ENCODE measurements at regions not wholly inside any gene's neighbourhood (a gene's known extent, or its start where the extent isn't known, plus 50 kb on each side); places are given as distances from the start of the nearest gene placed in this dataset.

GRCh38 chr15:53847745-53848144 lies 88.3 kb upstream of the WDR72 start:
- no peaks in the 10 kb centered on the region for H3K27me3 ChIP-seq
- H3K36me3 ChIP-seq, result no peaks in the 10 kb centered on the region
- intact Hi-C loops (cut with DNase I), result no loop called here
- no peak overlapping the region for H3K4me3 ChIP-seq
- no peaks in the 10 kb centered on the region for H3K9me3 ChIP-seq
- no peak overlapping the region for H3K27ac ChIP-seq
- no peak for TF ChIP-seq CTCF (IDR thresholded peaks at IDR 0.05)
- no peak for TF ChIP-seq EP300 (IDR thresholded peaks at IDR 0.05)
- TF ChIP-seq POLR2A (IDR thresholded peaks at IDR 0.05), result no peak
- no peak for DNase-seq
- 73 to 96% (median 96%) methylated on average over 2 of the region's 2 CpGs for WGBS, 3 donors
- no peaks in the 10 kb centered on the region for H3K4me1 ChIP-seq (ENCODE audit: insufficient read depth)

- Histone ChIP-seq H3K36me3 (no peaks in the 10 kb centered on the region), H3K4me3 (no peak overlapping the region), H3K27me3 (no peaks in the 10 kb centered on the region), H3K9me3 (no peaks in the 10 kb centered on the region), H3K4me1 (ENCODE audit: insufficient read depth) (no peaks in the 10 kb centered on the region), H3K27ac (no peak overlapping the region)
- 72 to 79% (median 74%) methylated on average over 2 of the region's 2 CpGs for WGBS, 3 donors
- no peak for DNase-seq
- TF ChIP-seq EP300 (IDR thresholded peaks at IDR 0.05), result no peak
- TF ChIP-seq POLR2A (IDR thresholded peaks at IDR 0.05), result no peak
- TF ChIP-seq CTCF (IDR thresholded peaks at IDR 0.05), result no peak
- intact Hi-C loops (cut with DNase I), result no loop called here
Observed at GRCh38 chr15:53844634-53845033, 85.2 kb upstream of the WDR72 start.

- no peaks in the 10 kb centered on the region for H3K4me1 ChIP-seq (ENCODE audit: insufficient read depth)
- TF ChIP-seq EP300 (IDR thresholded peaks at IDR 0.05) (no peak), CTCF (IDR thresholded peaks at IDR 0.05) (no peak), POLR2A (IDR thresholded peaks at IDR 0.05) (no peak)
- 68 to 73% (median 73%) methylated on average over 3 of the region's 3 CpGs for WGBS, 3 donors
Observed at GRCh38 chr15:53843869-53844569, 84.6 kb upstream of the WDR72 start.

GRCh38 chr15:53843166-53843565 lies 83.7 kb upstream of the WDR72 start:
- H3K4me1 ChIP-seq (ENCODE audit: insufficient read depth), result no peaks in the 10 kb centered on the region
- H3K27me3 ChIP-seq, result no peaks in the 10 kb centered on the region
- H3K27ac ChIP-seq, result no peak overlapping the region
- DNase-seq, result no peak
- WGBS, 3 donors, result 80 to 87% (median 83%) methylated on average over 2 of the region's 2 CpGs
- H3K36me3 ChIP-seq, result no peaks in the 10 kb centered on the region
- intact Hi-C loops (cut with DNase I), result no loop called here
- H3K9me3 ChIP-seq, result no peaks in the 10 kb centered on the region
- no peak overlapping the region for H3K4me3 ChIP-seq
- TF ChIP-seq EP300 (IDR thresholded peaks at IDR 0.05) (no peak), POLR2A (IDR thresholded peaks at IDR 0.05) (no peak), CTCF (IDR thresholded peaks at IDR 0.05) (no peak)

More at GRCh38 chr15:53843869-53844569, 84.6 kb upstream of the WDR72 start:
- no peaks in the 10 kb centered on the region for H3K27me3 ChIP-seq
- no peak for DNase-seq
- intact Hi-C loops (cut with DNase I), result no loop called here
- H3K4me3 ChIP-seq, result no peak overlapping the region
- no peak overlapping the region for H3K27ac ChIP-seq
- no peaks in the 10 kb centered on the region for H3K9me3 ChIP-seq
- H3K36me3 ChIP-seq, result no peaks in the 10 kb centered on the region
